NCI-H510A treated with DMSO at 0.1 percent for 48 hours (cell line): ENCODE measurements at regions not wholly inside any gene's neighbourhood (a gene's known extent, or its start where the extent isn't known, plus 50 kb on each side); places are given as distances from the start of the nearest gene placed in this dataset.
A peak's percentile ranks its signal among the peaks of the same experiment; 100 is the strongest.
"Not testable (repeated sequence)": the region's sequence is repeated elsewhere in the genome, so short reads cannot be mapped to it uniquely, and the experiment has no call there.

Experiments
- DNase-seq: peaks from one replicate; lab custom pipeline; 2025; lab: John Stamatoyannopoulos, UW

- no peak for DNase-seq
Measured at GRCh38 chr5:125045646-125046045, 299.2 kb upstream of the ZNF608 start.

DNA sequence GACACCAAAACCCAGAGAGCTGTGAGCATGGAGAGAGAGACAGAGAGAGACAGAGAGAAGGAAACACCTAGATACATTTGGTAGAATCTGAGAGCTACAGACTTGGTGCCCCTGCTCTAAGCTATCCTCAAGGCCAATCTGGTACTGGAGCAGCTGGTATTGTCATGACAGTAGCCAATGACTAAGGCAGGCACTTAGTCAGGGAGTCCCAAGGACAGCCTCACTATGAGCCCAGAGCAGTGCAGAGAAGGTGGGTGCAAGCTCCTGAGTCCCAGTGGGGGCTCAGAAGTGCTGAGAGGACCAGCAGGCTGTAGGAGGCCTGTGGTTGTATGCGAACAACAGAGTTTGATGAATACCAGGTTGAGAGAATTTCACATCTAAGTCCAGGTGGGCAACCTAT, 300.4 kb upstream of the ZNF608 start:
- DNase-seq = no peak

GRCh38 chr5:125047871-125048270, 301.4 kb upstream of the ZNF608 start:
- no peak for DNase-seq

GRCh38 chr5:125049721-125050702, 303.6 kb upstream of the ZNF608 start:
- DNase-seq = no peak

- DNase-seq = no peak
Measured at GRCh38 chr5:125050926-125051325, 304.5 kb upstream of the ZNF608 start.

GRCh38 chr5:125052584-125052983, 306.1 kb upstream of the ZNF608 start:
- DNase-seq = no peak

DNA sequence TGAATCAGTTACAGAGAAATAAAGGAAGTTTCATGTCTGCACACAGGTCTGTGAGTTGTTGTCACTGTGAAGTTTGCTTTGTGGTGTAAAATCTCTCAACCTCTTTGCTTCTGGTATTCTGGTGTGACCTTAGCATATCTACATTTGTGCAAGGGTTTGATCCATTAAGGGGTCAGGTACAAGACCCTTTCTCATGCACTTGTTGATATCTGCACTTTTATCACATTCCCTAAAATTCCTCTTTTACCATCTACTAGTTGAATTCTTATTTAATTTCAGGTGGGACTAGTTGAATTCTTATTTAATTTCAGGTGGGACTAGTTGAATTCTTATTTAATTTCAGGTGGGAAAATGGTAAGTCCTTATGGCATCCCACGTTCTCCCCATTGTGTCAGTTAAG, 306.7 kb upstream of the ZNF608 start:
- DNase-seq = no peak

GRCh38 chr5:125054146-125054545, 307.7 kb upstream of the ZNF608 start:
- no peak for DNase-seq

- no peak for DNase-seq
Measured at GRCh38 chr5:125056671-125057485, 310.4 kb upstream of the ZNF608 start.

- peak; percentile 77 for DNase-seq
Measured at GRCh38 chr5:125057912-125058826, 311.7 kb upstream of the ZNF608 start.

DNA sequence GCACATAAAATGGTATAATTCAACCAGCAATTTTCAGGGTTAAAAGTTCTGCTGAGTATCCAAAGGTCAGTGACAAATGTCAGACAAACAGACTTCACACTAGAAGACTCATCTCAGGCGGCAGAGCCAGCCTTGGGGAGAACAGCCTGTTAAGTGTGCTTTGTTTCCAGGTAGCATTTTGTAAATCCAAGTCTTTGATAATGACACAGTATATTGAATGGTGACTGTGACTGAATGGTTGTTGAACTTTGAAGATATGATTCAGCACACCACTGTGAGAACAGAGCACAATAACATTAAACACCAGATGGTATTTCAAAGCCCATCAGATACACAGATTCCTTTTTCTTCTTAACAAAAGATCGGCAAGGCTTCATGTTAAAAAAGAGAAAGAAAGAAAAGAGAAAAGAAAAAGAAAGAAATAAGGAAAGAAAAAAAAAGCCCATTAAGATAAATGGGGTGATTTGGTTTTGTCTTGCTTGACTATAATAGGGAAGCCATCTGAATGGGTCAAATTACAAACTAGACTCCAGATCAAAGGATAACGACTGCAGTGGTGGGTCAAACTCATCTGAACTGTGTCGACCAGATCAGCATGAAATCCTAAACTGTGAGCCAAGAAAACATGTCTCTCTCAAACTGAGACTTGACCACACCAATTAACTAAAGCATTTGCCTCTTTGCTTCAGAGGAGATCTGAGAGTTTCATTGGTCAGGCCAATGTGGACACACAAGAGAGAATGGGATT, 313.0 kb upstream of the ZNF608 start:
- DNase-seq = peak; percentile 30

DNA sequence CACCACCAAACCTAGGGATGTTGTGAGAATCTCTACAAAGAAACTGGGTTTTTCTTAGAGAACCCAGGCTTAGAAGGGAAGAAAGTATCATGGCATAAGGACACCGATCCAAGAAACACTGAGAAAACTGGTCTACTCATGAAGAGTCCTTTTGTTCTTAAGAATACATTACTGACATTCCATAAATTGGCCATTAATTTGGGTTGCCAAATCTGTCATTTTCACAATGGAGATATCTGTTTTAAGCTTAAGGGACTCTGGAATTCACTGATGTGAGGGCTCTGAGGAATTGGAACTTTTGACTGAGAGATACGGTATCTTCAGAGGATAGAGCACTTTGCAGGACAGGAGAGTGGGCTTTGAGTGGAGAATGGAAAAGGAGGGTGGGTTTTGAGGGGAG, 315.3 kb upstream of the ZNF608 start:
- no peak for DNase-seq

DNA sequence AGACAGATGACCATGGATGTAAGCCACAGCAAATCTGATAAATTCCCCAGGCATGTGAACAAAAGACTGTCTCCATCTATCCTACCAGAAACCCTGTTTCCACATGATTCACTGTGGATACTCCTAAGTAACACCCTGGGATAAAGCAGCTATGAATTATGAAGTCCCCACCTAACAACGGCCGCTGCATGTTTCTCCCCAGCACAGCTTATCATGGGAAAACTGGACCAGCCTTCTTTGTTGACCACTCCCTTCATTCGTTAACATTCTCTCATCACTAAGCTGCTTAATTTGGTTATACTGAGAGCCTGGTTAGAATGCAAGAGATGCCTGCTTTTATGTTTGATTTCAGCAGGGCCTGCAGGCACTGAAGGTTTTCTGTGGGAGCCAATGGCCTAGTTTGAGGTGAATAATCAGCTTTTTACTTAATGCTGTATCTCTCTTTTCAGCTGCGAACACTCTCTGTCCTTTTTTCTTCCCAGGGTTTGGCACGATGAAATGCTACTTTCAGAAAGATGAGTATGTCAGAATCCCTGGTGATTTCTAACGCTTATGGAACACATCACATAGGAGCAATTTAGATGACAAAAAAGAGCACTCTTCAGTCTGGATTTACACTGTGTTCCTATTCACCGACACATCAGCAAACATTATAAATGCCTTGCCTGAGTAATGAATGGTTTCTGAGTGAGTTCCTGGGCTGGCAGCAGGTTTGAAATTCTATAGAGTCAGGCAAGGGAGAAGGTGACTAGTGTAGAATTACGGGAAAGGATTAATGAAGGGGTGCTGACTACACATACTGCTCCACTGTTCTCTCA, 318.4 kb upstream of the ZNF608 start:
- DNase-seq = peak; percentile 4

DNA sequence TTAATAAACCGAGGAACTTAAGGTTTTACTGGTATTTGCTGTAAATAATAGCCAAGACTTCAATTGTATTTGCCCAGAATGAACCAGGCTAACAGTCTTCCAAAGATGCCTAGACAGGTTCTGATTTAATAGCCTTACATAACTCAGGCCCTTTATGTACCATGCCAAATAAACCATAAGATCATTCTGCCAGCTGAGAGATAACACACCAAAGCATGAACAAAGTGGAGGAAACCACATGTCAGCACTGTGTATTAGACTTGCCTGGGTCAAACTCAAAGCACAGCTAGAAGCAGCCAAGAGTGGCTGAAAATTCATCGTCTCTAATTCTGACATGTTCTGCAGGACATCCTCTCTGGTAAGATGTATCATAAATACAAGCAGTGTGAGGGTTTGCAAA, 319.3 kb upstream of the ZNF608 start:
- no peak for DNase-seq

- DNase-seq = no peak
Measured at GRCh38 chr5:125070961-125071360, 324.5 kb upstream of the ZNF608 start.

GRCh38 chr5:125073090-125073489, 326.7 kb upstream of the ZNF608 start:
- DNase-seq = no peak

GRCh38 chr5:125075567-125075966, 329.1 kb upstream of the ZNF608 start:
- no peak for DNase-seq

- DNase-seq = not testable (repeated sequence)
Measured at GRCh38 chr5:125079028-125079427, 332.6 kb upstream of the ZNF608 start.

DNA sequence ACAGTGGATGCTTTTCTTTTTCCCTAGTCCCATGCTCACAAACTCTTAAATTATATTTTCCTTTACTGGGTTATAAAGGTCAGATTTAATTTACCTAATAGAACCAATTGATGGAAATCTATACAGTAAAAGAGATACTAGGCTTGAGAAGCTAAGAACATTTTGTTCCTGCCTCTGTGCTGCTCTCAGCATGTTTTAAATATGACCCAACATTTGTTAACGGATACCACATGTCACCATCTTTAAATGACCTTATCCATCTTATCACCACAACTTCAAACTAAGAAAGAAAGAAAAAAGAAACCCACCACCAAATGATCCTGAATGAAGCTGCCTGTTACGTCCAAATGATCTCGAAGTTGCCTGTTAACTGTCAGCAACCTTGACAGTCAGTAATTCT, 334.7 kb upstream of the ZNF608 start:
- DNase-seq = no peak

DNA sequence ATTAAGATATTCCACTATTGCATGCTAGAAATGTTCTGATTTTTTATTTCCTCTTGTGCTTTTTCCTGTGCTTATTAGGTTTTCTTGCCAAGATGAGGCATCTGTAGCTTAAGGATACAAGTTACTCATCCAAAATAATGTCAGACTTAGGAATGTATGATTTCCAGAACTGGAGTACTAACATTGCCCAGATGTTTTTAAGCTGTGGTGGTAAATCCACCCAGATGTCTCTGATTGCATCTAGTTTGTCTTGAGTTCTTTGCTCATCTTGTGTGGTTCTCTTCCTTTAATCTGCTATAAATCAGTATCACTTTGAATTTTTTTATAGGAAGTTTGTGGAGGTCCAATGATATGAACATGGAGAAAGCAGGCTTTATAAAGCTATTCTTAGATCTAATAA, 337.5 kb upstream of the ZNF608 start:
- no peak for DNase-seq
